Left renal cortex interstitium (tissue), 4 donors: ENCODE measurements at regions not wholly inside any gene's neighbourhood (a gene's known extent, or its start where the extent isn't known, plus 50 kb on each side); places are given as distances from the start of the nearest gene placed in this dataset.

Source experiments
- DNase-seq, 4 donors: peaks; one replicate each; pipeline ENCODE4 v3.0.0-alpha.2; 2013; ENCODE audit warnings: low read depth in 4 of 4, low spot score in 2 of 4, missing footprints in 1 of 4

- DNase-seq = no peak
Observed at GRCh38 chr15:94177112-94177511, 54.2 kb upstream of the MCTP2 start.

- DNase-seq = no peak
Observed at GRCh38 chr15:94175420-94175819, 55.9 kb upstream of the MCTP2 start.

GRCh38 chr15:94174399-94174802, 57.0 kb upstream of the MCTP2 start:
- DNase-seq = no peak

GRCh38 chr15:94168250-94168649, 63.1 kb upstream of the MCTP2 start:
- no peak for DNase-seq

GRCh38 chr15:94164971-94165370, 66.4 kb upstream of the MCTP2 start:
- no peak for DNase-seq

- DNase-seq = peak; percentile 24 to 69 (median 36)
Observed at GRCh38 chr15:94164202-94164807, 67.1 kb upstream of the MCTP2 start.

GRCh38 chr15:94162939-94163338, 68.4 kb upstream of the MCTP2 start:
- DNase-seq = no peak

GRCh38 chr15:94154255-94154654, 77.1 kb upstream of the MCTP2 start:
- DNase-seq = no peak

GRCh38 chr15:94145046-94145445, 86.3 kb upstream of the MCTP2 start:
- DNase-seq = peak in 1 of 4 donors; percentile 6

GRCh38 chr15:94141802-94142201, 89.6 kb upstream of the MCTP2 start:
- no peak for DNase-seq

- no peak for DNase-seq
Observed at GRCh38 chr15:94135486-94136147, 95.7 kb upstream of the MCTP2 start.

GRCh38 chr15:94131875-94132274, 99.5 kb upstream of the MCTP2 start:
- DNase-seq = no peak

- DNase-seq = no peak
Observed at GRCh38 chr15:94130504-94130903, 100.9 kb upstream of the MCTP2 start.

- no peak for DNase-seq
Observed at GRCh38 chr15:94127006-94127405, 104.4 kb upstream of the MCTP2 start.

- no peak for DNase-seq
Observed at GRCh38 chr15:94125698-94126097, 105.7 kb upstream of the MCTP2 start.

GRCh38 chr15:94125156-94125555, 106.2 kb upstream of the MCTP2 start:
- no peak for DNase-seq

- no peak for DNase-seq
Observed at GRCh38 chr15:94122516-94122915, 108.8 kb upstream of the MCTP2 start.

- DNase-seq = peak; percentile 59 to 83 (median 64)
Observed at GRCh38 chr15:94119923-94120775, 111.2 kb upstream of the MCTP2 start.

- DNase-seq = no peak
Observed at GRCh38 chr15:94119298-94119811, 112.0 kb upstream of the MCTP2 start.

- no peak for DNase-seq
Observed at GRCh38 chr15:94110476-94111130, 120.8 kb upstream of the MCTP2 start.

GRCh38 chr15:94107652-94108051, 123.7 kb upstream of the MCTP2 start:
- DNase-seq = no peak
